Upper lobe of right lung (tissue), 1 donor: ENCODE measurements at regions not wholly inside any gene's neighbourhood (a gene's known extent, or its start where the extent isn't known, plus 50 kb on each side); places are given as distances from the start of the nearest gene placed in this dataset.

ENCODE experiments used
- ATAC-seq: fragments of 200-7000 bp; cut with Tn5 transposase; one replicate; pipeline ENCODE4 v1.9.1; 2020; ENCODE audit warnings: mild to moderate bottlenecking, moderate library complexity
- DNase-seq: peaks from one replicate; pipeline ENCODE4 v3.0.0-alpha.2; 2020
- H3K27ac ChIP-seq: fragments of 200-600 bp; one replicate; pipeline ENCODE4 v1.8.0; 2022
- H3K27me3 ChIP-seq: fragments of 200-600 bp; one replicate; pipeline ENCODE4 v1.8.0; 2022; ENCODE audit warnings: mild to moderate bottlenecking
- H3K36me3 ChIP-seq: fragments of 200-600 bp; one replicate; pipeline ENCODE4 v1.8.0; 2022
- H3K4me1 ChIP-seq: fragments of 200-600 bp; one replicate; pipeline ENCODE4 v1.8.0; 2022
- H3K4me3 ChIP-seq: fragments of 200-600 bp; one replicate; pipeline ENCODE4 v1.8.0; 2022; ENCODE audit warnings: mild to moderate bottlenecking
- H3K9me3 ChIP-seq: fragments of 200-600 bp; one replicate; pipeline ENCODE4 v1.8.0; 2022
- CTCF ChIP-seq: fragments of 200-600 bp; IDR thresholded peaks from one replicate; pipeline ENCODE4 v1.8.0; 2022; ENCODE audit warnings: antibody characterized with exemption
- intact Hi-C: fragments of 100-400 bp; cut with DNase I; formaldehyde crosslinking; loops from one replicate; pipeline ENCODE4 v1.11.0; 2022
- donor health status: DM: no; HTN: yes; CAD: no; lungs with severe emphysema.

GRCh38 chr13:105334211-105334610 is 1201.3 kb downstream of the EFNB2 start:
- ATAC-seq (no peak), DNase-seq (no peak)
- intact Hi-C loops, result no loop called here
- Histone ChIP-seq H3K9me3 (no peaks in the 10 kb centered on the region), H3K27ac (no peak overlapping the region), H3K4me1 (no peaks in the 10 kb centered on the region), H3K36me3 (no peaks in the 10 kb centered on the region), H3K4me3 (no peak overlapping the region), H3K27me3 (no peaks in the 10 kb centered on the region)
- no peak for TF ChIP-seq CTCF

- no peaks in the 10 kb centered on the region for H3K27me3 ChIP-seq
- no peaks in the 10 kb centered on the region for H3K36me3 ChIP-seq
- DNase-seq (no peak), ATAC-seq (no peak)
- intact Hi-C loops, result no loop called here
- H3K4me1 ChIP-seq, result no peaks in the 10 kb centered on the region
- no peak overlapping the region for H3K4me3 ChIP-seq
- H3K27ac ChIP-seq, result no peak overlapping the region
- no peaks in the 10 kb centered on the region for H3K9me3 ChIP-seq
- TF ChIP-seq CTCF, result no peak
Observed at GRCh38 chr13:105333416-105333815, 1202.0 kb downstream of the EFNB2 start.

GRCh38 chr13:105329359-105329758 is 1206.1 kb downstream of the EFNB2 start:
- Histone ChIP-seq H3K27me3 (no peaks in the 10 kb centered on the region), H3K4me1 (no peaks in the 10 kb centered on the region), H3K36me3 (no peaks in the 10 kb centered on the region), H3K4me3 (no peak overlapping the region), H3K9me3 (no peaks in the 10 kb centered on the region), H3K27ac (no peak overlapping the region)
- no peak for TF ChIP-seq CTCF
- no peak for DNase-seq
- no peak for ATAC-seq
- intact Hi-C loops, result no loop called here

- no peak for ATAC-seq
- H3K27ac ChIP-seq, result no peak overlapping the region
- H3K36me3 ChIP-seq, result no peaks in the 10 kb centered on the region
- H3K4me1 ChIP-seq, result no peaks in the 10 kb centered on the region
- DNase-seq, result no peak
- TF ChIP-seq CTCF, result no peak
- no peak overlapping the region for H3K4me3 ChIP-seq
- no peaks in the 10 kb centered on the region for H3K27me3 ChIP-seq
- H3K9me3 ChIP-seq, result no peaks in the 10 kb centered on the region
- intact Hi-C loops, result no loop called here
Observed at GRCh38 chr13:105328212-105328611, 1207.2 kb downstream of the EFNB2 start.

- intact Hi-C loops, result no loop called here
- no peak overlapping the region for H3K27ac ChIP-seq
- H3K4me1 ChIP-seq, result no peaks in the 10 kb centered on the region
- DNase-seq (no peak), ATAC-seq (no peak)
- no peak for TF ChIP-seq CTCF
- H3K9me3 ChIP-seq, result no peaks in the 10 kb centered on the region
- H3K36me3 ChIP-seq, result no peaks in the 10 kb centered on the region
- no peaks in the 10 kb centered on the region for H3K27me3 ChIP-seq
- no peak overlapping the region for H3K4me3 ChIP-seq
Observed at GRCh38 chr13:105327581-105328126, 1207.8 kb downstream of the EFNB2 start.

- H3K9me3 ChIP-seq, result no peaks in the 10 kb centered on the region
- H3K4me3 ChIP-seq, result no peak overlapping the region
- no peaks in the 10 kb centered on the region for H3K36me3 ChIP-seq
- H3K4me1 ChIP-seq, result no peaks in the 10 kb centered on the region
- H3K27me3 ChIP-seq, result no peaks in the 10 kb centered on the region
- ATAC-seq (no peak), DNase-seq (no peak)
- no peak overlapping the region for H3K27ac ChIP-seq
- intact Hi-C loops, result no loop called here
- no peak for TF ChIP-seq CTCF
Observed at GRCh38 chr13:105319875-105320274, 1215.6 kb downstream of the EFNB2 start.
